ENCODE measurements at regions not wholly inside any gene's neighbourhood (a gene's known extent, or its start where the extent isn't known, plus 50 kb on each side); places are given as distances from the start of the nearest gene placed in this dataset.
"Not testable (repeated sequence)": the region's sequence is repeated elsewhere in the genome, so short reads cannot be mapped to it uniquely, and the experiment has no call there.

- TF ChIP-seq POLR2AphosphoS5 (IDR thresholded peaks at IDR 0.05; ENCODE audit: low read depth, low read length) (no peak), RBBP5 (IDR thresholded peaks at IDR 0.05; ENCODE audit: borderline replicate concordance, low read depth, low read length) (no peak), RNF2 (IDR thresholded peaks at IDR 0.05; ENCODE audit: borderline replicate concordance, low read depth, low read length, missing control alignments, poor library complexity, severe bottlenecking) (no peak), HDAC6 (IDR thresholded peaks at IDR 0.05; ENCODE audit: low read depth, low read length) (no peak), JUN (IDR thresholded peaks at IDR 0.05; ENCODE audit: low read depth, low read length) (no peak), SIRT6 (IDR thresholded peaks at IDR 0.05; ENCODE audit: low read length) (no peak)
These were observed 707.2 kb downstream of the NTRK3 start (continued) for GRCh38 chr15:87549296-87549695.

GRCh38 chr15:87548590-87548989, 707.9 kb downstream of the NTRK3 start:
- H3K18ac ChIP-seq (ENCODE audit: extremely low read depth, low read length); H2BK12ac ChIP-seq (ENCODE audit: low read depth, low read length); H3K27ac ChIP-seq (ENCODE audit: low read depth, low read length); H2AFZ ChIP-seq (ENCODE audit: low read length); H3K79me1 ChIP-seq (ENCODE audit: low read depth, low read length); H3K36me3 ChIP-seq (ENCODE audit: control insufficient read depth in 2 of 4, insufficient read depth in 4 of 4, low read length in 3 of 4); H3K79me2 ChIP-seq (ENCODE audit: control insufficient read depth in 1 of 2, insufficient read depth in 2 of 2, low read length in 2 of 2); H3K56ac ChIP-seq (replicated peaks; ENCODE audit: insufficient read length, low read depth, low read length); H2BK20ac ChIP-seq (ENCODE audit: low read length); FAIRE-seq; H3K4me2 ChIP-seq (ENCODE audit: insufficient read depth in 1 of 2, low read depth in 2 of 2, low read length in 2 of 2); H3K4ac ChIP-seq (replicated peaks; ENCODE audit: insufficient read length, low read depth, low read length); DNase-seq (ENCODE audit: low read depth in 1 of 2, low spot score in 2 of 2); H3K9ac ChIP-seq (replicated peaks in 1 of 4; ENCODE audit: extremely low read depth in 1 of 4, low read depth in 3 of 4, low read length in 3 of 4); H3K4me3 ChIP-seq (ENCODE audit: extremely low read depth in 1 of 4, insufficient read depth in 2 of 4, low read depth in 3 of 4, low read length in 4 of 4); H2AK5ac ChIP-seq (ENCODE audit: low read depth, low read length); H2BK5ac ChIP-seq (ENCODE audit: low read depth, low read length); H4K91ac ChIP-seq (replicated peaks; ENCODE audit: insufficient read length, low read length); H4K8ac ChIP-seq (ENCODE audit: extremely low read depth, insufficient read depth, low read length); H3K4me1 ChIP-seq (replicated peaks in 1 of 4; ENCODE audit: control insufficient read depth in 3 of 4, insufficient read depth in 4 of 4, low read length in 3 of 4); H4K20me1 ChIP-seq (replicated peaks in 1 of 2; ENCODE audit: control insufficient read depth in 1 of 2, insufficient read depth in 2 of 2, low read length in 2 of 2); H3K23me2 ChIP-seq (ENCODE audit: low read depth, low read length); H2BK15ac ChIP-seq (ENCODE audit: low read length); H2BK120ac ChIP-seq (replicated peaks; ENCODE audit: low read depth, low read length); H3K27me3 ChIP-seq (replicated peaks in 1 of 4; ENCODE audit: control insufficient read depth in 3 of 4, extremely low read depth in 1 of 4, insufficient read depth in 3 of 4, low read length in 3 of 4); H3K9me3 ChIP-seq (ENCODE audit: insufficient read depth in 2 of 2, low read depth in 1 of 2, low read length in 1 of 2); H3K23ac ChIP-seq (ENCODE audit: insufficient read length); H3K14ac ChIP-seq (ENCODE audit: insufficient read length); POLR2A ChIA-PET (ENCODE audit: partially characterized antibody); H4K5ac ChIP-seq (ENCODE audit: insufficient read length, low read depth, low read length): not testable (repeated sequence)
- 98% methylated on average over 12 of the region's 14 CpGs; no CpG with 5 or more reads in 1 of the 2 experiments for WGBS, 2 experiments (ENCODE audit: extremely low coverage in 1 of 2, insufficient coverage in 1 of 2, insufficient read length in 1 of 2, insufficient replicate concordance in 2 of 2, low coverage in 1 of 2, low lambda C conversion rate in 2 of 2, missing lambda C conversion rate in 1 of 2)
- CTCF ChIA-PET (ENCODE audit: partially characterized antibody): interaction anchor here (1.2 to 1.5 kb wide), 2 partner anchors 7 to 56 kb away, joined by 3 to 4 read pairs; no protein-coding TSS in a partner anchor
